T-helper 9 cell (primary cell): ENCODE measurements at regions not wholly inside any gene's neighbourhood (a gene's known extent, or its start where the extent isn't known, plus 50 kb on each side); places are given as distances from the start of the nearest gene placed in this dataset.
"Not testable (repeated sequence)": the region's sequence is repeated elsewhere in the genome, so short reads cannot be mapped to it uniquely, and the experiment has no call there.

Experiments used
- DNase-seq: peaks from one replicate; pipeline ENCODE4 v3.0.0-alpha.2; 2020

GRCh38 chr2:242032780-242033656, 163.5 kb downstream of the RTP5 start:
- DNase-seq = no peak

- DNase-seq = no peak
Observed at GRCh38 chr2:242034138-242034537, 164.6 kb downstream of the RTP5 start.

- no peak for DNase-seq
Observed at GRCh38 chr2:242034996-242035814, 165.7 kb downstream of the RTP5 start.

- DNase-seq = no peak
Observed at GRCh38 chr2:242035858-242036652, 166.5 kb downstream of the RTP5 start.

GRCh38 chr2:242036653-242036950, 167.1 kb downstream of the RTP5 start:
- DNase-seq = no peak

GRCh38 chr2:242038166-242038927, 168.8 kb downstream of the RTP5 start:
- DNase-seq = no peak

GRCh38 chr2:242038928-242039341, 169.4 kb downstream of the RTP5 start:
- DNase-seq = no peak

- no peak for DNase-seq
Observed at GRCh38 chr2:242040303-242040655, 170.8 kb downstream of the RTP5 start.

GRCh38 chr2:242040681-242041080, 171.2 kb downstream of the RTP5 start:
- DNase-seq = no peak

- no peak for DNase-seq
Observed at GRCh38 chr2:242041816-242042215, 172.3 kb downstream of the RTP5 start.

GRCh38 chr2:242043538-242044312, 174.2 kb downstream of the RTP5 start:
- no peak for DNase-seq

- DNase-seq = no peak
Observed at GRCh38 chr2:242044313-242044590, 174.7 kb downstream of the RTP5 start.

- not testable (repeated sequence) for DNase-seq
Observed at GRCh38 chr2:242045596-242046144, 176.1 kb downstream of the RTP5 start.

- DNase-seq = no peak
Observed at GRCh38 chr2:242046206-242046826, 176.8 kb downstream of the RTP5 start.

GRCh38 chr2:242047963-242048362, 178.4 kb downstream of the RTP5 start:
- no peak for DNase-seq

GRCh38 chr2:242048479-242048878, 178.9 kb downstream of the RTP5 start:
- no peak for DNase-seq

GRCh38 chr2:242049492-242049891, 180.0 kb downstream of the RTP5 start:
- not testable (repeated sequence) for DNase-seq

- DNase-seq = no peak
Observed at GRCh38 chr2:242051463-242051862, 181.9 kb downstream of the RTP5 start.

- no peak for DNase-seq
Observed at GRCh38 chr2:242052421-242052820, 182.9 kb downstream of the RTP5 start.

GRCh38 chr2:242053921-242054320, 184.4 kb downstream of the RTP5 start:
- DNase-seq = no peak

GRCh38 chr2:242054406-242054805, 184.9 kb downstream of the RTP5 start:
- DNase-seq = no peak
